ENCODE measurements at regions not wholly inside any gene's neighbourhood (a gene's known extent, or its start where the extent isn't known, plus 50 kb on each side); places are given as distances from the start of the nearest gene placed in this dataset.

- DNase-seq (ENCODE audit: low spot score), result no peak
- in situ Hi-C loops (cut with MboI; ENCODE audit: low pct_unique_long_range_greater_than_20kb, low sequenced_read_pairs, unreplicated experiment), result no loop called here
- TF ChIP-seq CTCF (IDR thresholded peaks at IDR 0.05; ENCODE audit: extremely low read depth, insufficient read depth, missing control alignments), result no peak
Observed at GRCh38 chr3:170776887-170777563, 93.0 kb downstream of the RPL22L1 start.

GRCh38 chr3:170773682-170774425 is 96.1 kb downstream of the RPL22L1 start:
- TF ChIP-seq CTCF (IDR thresholded peaks at IDR 0.05; ENCODE audit: extremely low read depth, insufficient read depth, missing control alignments), result no peak
- DNase-seq (ENCODE audit: low spot score), result no peak
- in situ Hi-C loops (cut with MboI; ENCODE audit: low pct_unique_long_range_greater_than_20kb, low sequenced_read_pairs, unreplicated experiment), result no loop called here

- no peak for TF ChIP-seq CTCF (IDR thresholded peaks at IDR 0.05; ENCODE audit: extremely low read depth, insufficient read depth, missing control alignments)
- DNase-seq (ENCODE audit: low spot score), result no peak
- in situ Hi-C loops (cut with MboI; ENCODE audit: low pct_unique_long_range_greater_than_20kb, low sequenced_read_pairs, unreplicated experiment), result no loop called here
Observed at GRCh38 chr3:170772175-170772574, 97.8 kb downstream of the RPL22L1 start.

GRCh38 chr3:170768334-170768801 is 101.6 kb downstream of the RPL22L1 start:
- in situ Hi-C loops (cut with MboI; ENCODE audit: low pct_unique_long_range_greater_than_20kb, low sequenced_read_pairs, unreplicated experiment), result no loop called here
- DNase-seq (ENCODE audit: low spot score), result no peak
- TF ChIP-seq CTCF (IDR thresholded peaks at IDR 0.05; ENCODE audit: extremely low read depth, insufficient read depth, missing control alignments), result no peak

- no peak for TF ChIP-seq CTCF (IDR thresholded peaks at IDR 0.05; ENCODE audit: extremely low read depth, insufficient read depth, missing control alignments)
- in situ Hi-C loops (cut with MboI; ENCODE audit: low pct_unique_long_range_greater_than_20kb, low sequenced_read_pairs, unreplicated experiment), result no loop called here
- no peak for DNase-seq (ENCODE audit: low spot score)
Observed at GRCh38 chr3:170767576-170767941, 102.4 kb downstream of the RPL22L1 start.

- DNase-seq (ENCODE audit: low spot score), result no peak
- no peak for TF ChIP-seq CTCF (IDR thresholded peaks at IDR 0.05; ENCODE audit: extremely low read depth, insufficient read depth, missing control alignments)
- in situ Hi-C loops (cut with MboI; ENCODE audit: low pct_unique_long_range_greater_than_20kb, low sequenced_read_pairs, unreplicated experiment), result no loop called here
Observed at GRCh38 chr3:170766823-170767575, 103.0 kb downstream of the RPL22L1 start.
